CD4-positive, alpha-beta T cell (primary cell): ENCODE measurements at regions not wholly inside any gene's neighbourhood (a gene's known extent, or its start where the extent isn't known, plus 50 kb on each side); places are given as distances from the start of the nearest gene placed in this dataset.

Experiments
- ATAC-seq: fragments of 200-7000 bp; cut with Tn5 transposase; one replicate; pipeline ENCODE4 v1.10.0; 2022; ENCODE audit warnings: mild to moderate bottlenecking; ENCODE audit not compliant: poor library complexity
- CTCF ChIA-PET: fragments of 350-600 bp; sonication (Branson Sonifier 250); formaldehyde crosslinking; loops from one replicate; lab custom pipeline; 2021; ENCODE audit warnings: antibody characterized with exemption, inconsistent platforms; lab: Charles Lee
- POLR2A ChIA-PET: fragments of 350-600 bp; sonication (Branson Sonifier 250); formaldehyde crosslinking; loops from one replicate; lab custom pipeline; 2021; ENCODE audit warnings: antibody characterized with exemption, inconsistent platforms; lab: Charles Lee
- DNase-seq, 14 experiments: peaks; one replicate each; pipeline ENCODE4 v3.0.0-alpha.2; 2013 to 2020; ENCODE audit warnings: mixed read lengths in 2 of 14
- H3K27ac ChIP-seq, 2 donors: one replicate each; pipeline versions ENCODE4 v1.5.1 to v1.7.0; 2013; ENCODE audit warnings: low read length in 2 of 2, low read depth in 1 of 2, mild to moderate bottlenecking in 1 of 2
- H3K27me3 ChIP-seq, 2 experiments: 1 replicate in 1 of 2; 2 replicates in 1 of 2; pipeline versions ENCODE4 v1.6.1 to v1.7.0; 2013; ENCODE audit warnings: low read length in 2 of 2, control low read depth in 1 of 2, mild to moderate bottlenecking in 1 of 2, moderate library complexity in 1 of 2; ENCODE audit not compliant: insufficient read depth in 2 of 2, control insufficient read depth in 1 of 2
- H3K36me3 ChIP-seq: one replicate; pipeline ENCODE4 v1.6.1; 2013; ENCODE audit warnings: low read length, control low read depth; ENCODE audit not compliant: insufficient read depth
- H3K4me1 ChIP-seq: one replicate; pipeline ENCODE4 v1.6.1; 2013; ENCODE audit warnings: low read length, control low read depth; ENCODE audit not compliant: insufficient read depth
- H3K4me3 ChIP-seq: one replicate; pipeline ENCODE4 v1.5.1; 2013; ENCODE audit warnings: mild to moderate bottlenecking, low read length, moderate library complexity
- H3K9me3 ChIP-seq, 2 experiments: 1 replicate in 1 of 2; 2 replicates in 1 of 2; pipeline versions ENCODE4 v1.6.1 to v1.7.0; 2013; ENCODE audit warnings: low read length in 2 of 2, mild to moderate bottlenecking in 2 of 2, control low read depth in 1 of 2, moderate library complexity in 1 of 2; ENCODE audit not compliant: control insufficient read depth in 1 of 2, insufficient read depth in 1 of 2
- H3K27ac Mint-ChIP-seq: one replicate; pipeline ENCODE4 v1.8.0; 2020; ENCODE audit warnings: mixed read lengths
- H3K27me3 Mint-ChIP-seq: one replicate; pipeline ENCODE4 v1.8.0; 2021; ENCODE audit warnings: mixed read lengths
- H3K36me3 Mint-ChIP-seq: one replicate; pipeline ENCODE4 v1.8.0; 2021; ENCODE audit warnings: low read depth, mixed read lengths
- H3K4me1 Mint-ChIP-seq: one replicate; pipeline ENCODE4 v1.8.0; 2021; ENCODE audit warnings: low read depth, mixed read lengths
- H3K4me3 Mint-ChIP-seq: one replicate; pipeline ENCODE4 v1.8.0; 2020; ENCODE audit warnings: mild to moderate bottlenecking, mixed read lengths
- H3K9me3 Mint-ChIP-seq: one replicate; pipeline ENCODE4 v1.8.0; 2020; ENCODE audit warnings: mixed read lengths
- CTCF ChIP-seq: fragments of 200-600 bp; IDR thresholded peaks from one replicate; pipeline ENCODE4 v1.8.0; 2022; ENCODE audit warnings: antibody characterized with exemption, mild to moderate bottlenecking
- intact Hi-C, 2 experiments: fragments of 100-400 bp; cut with DNase I in 1 of 2; cut with micrococcal nuclease in 1 of 2; formaldehyde crosslinking; loops; one replicate each; pipeline versions ENCODE4 v1.15.1 to v1.9.0; 2023 to 2025; cut with DNase I, micrococcal nuclease

- ChIA-PET CTCF (no interaction called here), POLR2A (no interaction called here)
- no peak for ATAC-seq
- Mint-ChIP-seq H3K4me3 (no peak overlapping the region), H3K9me3 (no peaks in the 10 kb centered on the region), H3K27ac (no peak overlapping the region), H3K27me3 (no peaks in the 10 kb centered on the region), H3K4me1 (no peaks in the 10 kb centered on the region), H3K36me3 (no peaks in the 10 kb centered on the region)
- no peak for TF ChIP-seq CTCF
- no peak overlapping the region for H3K4me3 ChIP-seq
- H3K4me1 ChIP-seq, result no peaks in the 10 kb centered on the region
- H3K27ac ChIP-seq, result no peak overlapping the region
- intact Hi-C loops, result no loop called here
- H3K27me3 ChIP-seq, result no peaks in the 10 kb centered on the region
- no peaks in the 10 kb centered on the region for H3K36me3 ChIP-seq
- H3K9me3 ChIP-seq, result no peaks in the 10 kb centered on the region
- DNase-seq, result no peak
These were observed 586.9 kb downstream of the TMA16 start for GRCh38 chr4:164081371-164081770.

DNA sequence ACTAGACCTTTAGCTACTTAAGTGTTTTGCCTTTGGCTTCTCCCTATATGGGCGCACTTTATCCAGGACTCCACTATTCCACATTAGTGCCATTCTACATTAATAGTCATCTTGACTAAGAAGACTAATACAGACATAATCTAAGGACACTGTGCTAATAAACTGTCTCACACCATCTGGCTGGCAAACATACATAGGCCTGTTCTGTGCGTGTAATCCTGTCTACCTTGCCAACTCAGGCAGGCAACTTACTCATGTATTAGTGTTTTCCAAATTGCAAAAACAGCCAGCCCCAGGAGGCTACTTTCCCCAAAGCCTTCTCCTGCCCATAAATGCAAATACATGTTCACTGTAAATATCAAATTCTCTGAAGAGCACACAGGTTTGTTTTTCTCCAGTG is 587.3 kb downstream of the TMA16 start:
- H3K27ac Mint-ChIP-seq, result no peak overlapping the region
- DNase-seq, result no peak
- intact Hi-C loops, result no loop called here
- POLR2A ChIA-PET, result no interaction called here
- no peaks in the 10 kb centered on the region for H3K4me1 ChIP-seq
- no peaks in the 10 kb centered on the region for H3K9me3 ChIP-seq
- H3K4me3 Mint-ChIP-seq, result no peak overlapping the region
- H3K27ac ChIP-seq, result no peak overlapping the region
- H3K4me1 Mint-ChIP-seq, result no peaks in the 10 kb centered on the region
- no peaks in the 10 kb centered on the region for H3K9me3 Mint-ChIP-seq
- TF ChIP-seq CTCF, result no peak
- ATAC-seq, result no peak
- no peak overlapping the region for H3K4me3 ChIP-seq
- no peaks in the 10 kb centered on the region for H3K27me3 Mint-ChIP-seq
- no peaks in the 10 kb centered on the region for H3K36me3 ChIP-seq
- no peaks in the 10 kb centered on the region for H3K36me3 Mint-ChIP-seq
- H3K27me3 ChIP-seq, result no peaks in the 10 kb centered on the region
- CTCF ChIA-PET, result no interaction called here

DNA sequence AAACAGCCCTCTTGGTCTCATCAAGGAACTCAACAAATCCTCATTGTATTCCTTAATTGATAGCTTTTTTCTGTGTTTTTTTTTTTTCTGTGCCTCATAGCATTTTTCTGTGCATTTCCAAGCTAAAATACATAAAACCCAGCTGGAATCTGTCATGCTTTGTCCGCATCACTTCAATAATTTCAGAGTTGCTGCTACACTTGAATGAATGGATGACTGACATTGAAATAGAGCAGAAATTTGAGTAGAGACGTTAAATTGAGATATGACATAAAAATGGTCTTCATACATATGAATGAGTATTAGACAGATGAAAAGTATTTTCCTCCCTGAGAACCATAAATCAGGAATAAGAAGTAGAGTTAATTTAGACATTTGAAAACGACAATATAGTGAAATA is 593.2 kb downstream of the TMA16 start:
- Mint-ChIP-seq H3K4me3 (no peak overlapping the region), H3K9me3 (no peaks in the 10 kb centered on the region), H3K4me1 (no peaks in the 10 kb centered on the region), H3K27me3 (no peaks in the 10 kb centered on the region), H3K27ac (no peak overlapping the region), H3K36me3 (no peaks in the 10 kb centered on the region)
- Histone ChIP-seq H3K4me3 (no peak overlapping the region), H3K9me3 (no peaks in the 10 kb centered on the region), H3K27me3 (no peaks in the 10 kb centered on the region), H3K27ac (no peak overlapping the region), H3K4me1 (no peaks in the 10 kb centered on the region), H3K36me3 (no peaks in the 10 kb centered on the region)
- no peak for TF ChIP-seq CTCF
- POLR2A ChIA-PET, result no interaction called here
- intact Hi-C loops, result no loop called here
- CTCF ChIA-PET, result no interaction called here
- DNase-seq (no peak), ATAC-seq (no peak)
